ENCODE measurements at regions not wholly inside any gene's neighbourhood (a gene's known extent, or its start where the extent isn't known, plus 50 kb on each side); places are given as distances from the start of the nearest gene placed in this dataset.
"Not testable (repeated sequence)": the region's sequence is repeated elsewhere in the genome, so short reads cannot be mapped to it uniquely, and the experiment has no call there.

- H3K4me1 ChIP-seq (ENCODE audit: control insufficient read depth, insufficient read depth, low read length, poor library complexity, severe bottlenecking): peaks cover 33% of the 10 kb centered on the region
- Mint-ChIP-seq H3K27me3 (no peaks in the 10 kb centered on the region), H3K9me3 (peaks cover 0 to under 1% (median 0%) of the 10 kb centered on the region in 7 donors), H3K36me3 (peaks cover 5% of the 10 kb centered on the region), H3K27ac (peak overlapping the region; percentile 92 to 96 (median 94)), H3K4me1 (peaks cover 24 to 58% (median 35%) of the 10 kb centered on the region in 4 donors), H3K4me3 (peak overlapping the region; percentile 27 to 81 (median 64))
- H3K27me3 ChIP-seq (ENCODE audit: control insufficient read depth, insufficient read depth, low read length): no peaks in the 10 kb centered on the region
- H3K27ac ChIP-seq (ENCODE audit: insufficient read depth, low read length, poor library complexity, severe bottlenecking): peak overlapping the region; percentile 60
- DNase-seq: peak in 2 of 3 donors; percentile 18 to 71
- peak overlapping the region; percentile 19 for H3K4me3 ChIP-seq (ENCODE audit: low read depth, low read length)
- H3K9me3 ChIP-seq (ENCODE audit: control insufficient read depth in 2 of 2, low read length in 2 of 2): no peaks in the 10 kb centered on the region
- ATAC-seq (ENCODE audit: low read depth in 2 of 2): peak; percentile 57 to 58
- no peaks in the 10 kb centered on the region for H3K36me3 ChIP-seq (ENCODE audit: control insufficient read depth, insufficient read depth, low read length)
These were observed 79.2 kb upstream of the SAMD11 start for GRCh38 chr1:844472-845026.

GRCh38 chr1:845641-846040 is 78.1 kb upstream of the SAMD11 start:
- H3K27me3 ChIP-seq (ENCODE audit: control insufficient read depth, insufficient read depth, low read length); ATAC-seq (ENCODE audit: low read depth in 2 of 2); DNase-seq; H3K36me3 Mint-ChIP-seq; H3K27ac ChIP-seq (ENCODE audit: insufficient read depth, low read length, poor library complexity, severe bottlenecking); H3K9me3 Mint-ChIP-seq; H3K27me3 Mint-ChIP-seq; H3K4me3 ChIP-seq (ENCODE audit: low read depth, low read length); H3K9me3 ChIP-seq (ENCODE audit: control insufficient read depth in 2 of 2, low read length in 2 of 2); H3K36me3 ChIP-seq (ENCODE audit: control insufficient read depth, insufficient read depth, low read length): not testable (repeated sequence)
- Mint-ChIP-seq H3K4me3 (peak overlapping the region in 1 of 4 donors; percentile 26), H3K4me1 (peaks cover 15 to 49% (median 30%) of the 10 kb centered on the region in 4 donors), H3K27ac (peak overlapping the region in 2 of 3 donors; percentile 68 to 76)
- H3K4me1 ChIP-seq (ENCODE audit: control insufficient read depth, insufficient read depth, low read length, poor library complexity, severe bottlenecking): peaks cover 33% of the 10 kb centered on the region

- not testable (repeated sequence) for DNase-seq; H3K4me3 Mint-ChIP-seq; ATAC-seq (ENCODE audit: low read depth in 2 of 2); H3K27ac ChIP-seq (ENCODE audit: insufficient read depth, low read length, poor library complexity, severe bottlenecking); H3K27me3 ChIP-seq (ENCODE audit: control insufficient read depth, insufficient read depth, low read length); H3K9me3 ChIP-seq (ENCODE audit: control insufficient read depth in 2 of 2, low read length in 2 of 2); H3K36me3 ChIP-seq (ENCODE audit: control insufficient read depth, insufficient read depth, low read length); H3K27me3 Mint-ChIP-seq; H3K36me3 Mint-ChIP-seq; H3K4me3 ChIP-seq (ENCODE audit: low read depth, low read length); H3K4me1 ChIP-seq (ENCODE audit: control insufficient read depth, insufficient read depth, low read length, poor library complexity, severe bottlenecking); H3K9me3 Mint-ChIP-seq; H3K27ac Mint-ChIP-seq
- H3K4me1 Mint-ChIP-seq: peaks cover 0 to 10% (median under 1%) of the 10 kb centered on the region in 4 donors
These were observed 73.8 kb upstream of the SAMD11 start for GRCh38 chr1:849873-850272.

- H3K4me3 Mint-ChIP-seq; H3K9me3 Mint-ChIP-seq; H3K4me1 ChIP-seq (ENCODE audit: control insufficient read depth, insufficient read depth, low read length, poor library complexity, severe bottlenecking): not testable (repeated sequence)
These were observed 73.4 kb upstream of the SAMD11 start for GRCh38 chr1:850318-850717.

GRCh38 chr1:851398-851797 is 72.3 kb upstream of the SAMD11 start:
- not testable (repeated sequence) for H3K27me3 Mint-ChIP-seq

More at GRCh38 chr1:850318-850717, 73.4 kb upstream of the SAMD11 start:
- not testable (repeated sequence) for H3K4me1 Mint-ChIP-seq; DNase-seq; H3K27me3 Mint-ChIP-seq; ATAC-seq (ENCODE audit: low read depth in 2 of 2); H3K27me3 ChIP-seq (ENCODE audit: control insufficient read depth, insufficient read depth, low read length); H3K36me3 ChIP-seq (ENCODE audit: control insufficient read depth, insufficient read depth, low read length); H3K27ac ChIP-seq (ENCODE audit: insufficient read depth, low read length, poor library complexity, severe bottlenecking); H3K36me3 Mint-ChIP-seq; H3K9me3 ChIP-seq (ENCODE audit: control insufficient read depth in 2 of 2, low read length in 2 of 2); H3K4me3 ChIP-seq (ENCODE audit: low read depth, low read length); H3K27ac Mint-ChIP-seq

GRCh38 chr1:851841-852240 is 71.9 kb upstream of the SAMD11 start:
- ATAC-seq (ENCODE audit: low read depth in 2 of 2); H3K36me3 Mint-ChIP-seq; H3K9me3 ChIP-seq (ENCODE audit: control insufficient read depth in 2 of 2, low read length in 2 of 2); H3K27ac ChIP-seq (ENCODE audit: insufficient read depth, low read length, poor library complexity, severe bottlenecking); H3K27me3 Mint-ChIP-seq; H3K4me1 ChIP-seq (ENCODE audit: control insufficient read depth, insufficient read depth, low read length, poor library complexity, severe bottlenecking); H3K4me1 Mint-ChIP-seq; H3K36me3 ChIP-seq (ENCODE audit: control insufficient read depth, insufficient read depth, low read length); H3K27me3 ChIP-seq (ENCODE audit: control insufficient read depth, insufficient read depth, low read length); H3K4me3 ChIP-seq (ENCODE audit: low read depth, low read length); DNase-seq; H3K27ac Mint-ChIP-seq; H3K9me3 Mint-ChIP-seq; H3K4me3 Mint-ChIP-seq: not testable (repeated sequence)

More at GRCh38 chr1:851398-851797, 72.3 kb upstream of the SAMD11 start:
- not testable (repeated sequence) for DNase-seq; H3K36me3 ChIP-seq (ENCODE audit: control insufficient read depth, insufficient read depth, low read length); H3K4me3 ChIP-seq (ENCODE audit: low read depth, low read length); H3K27ac ChIP-seq (ENCODE audit: insufficient read depth, low read length, poor library complexity, severe bottlenecking); H3K27ac Mint-ChIP-seq; ATAC-seq (ENCODE audit: low read depth in 2 of 2); H3K4me1 Mint-ChIP-seq; H3K36me3 Mint-ChIP-seq; H3K4me3 Mint-ChIP-seq; H3K27me3 ChIP-seq (ENCODE audit: control insufficient read depth, insufficient read depth, low read length); H3K4me1 ChIP-seq (ENCODE audit: control insufficient read depth, insufficient read depth, low read length, poor library complexity, severe bottlenecking); H3K9me3 ChIP-seq (ENCODE audit: control insufficient read depth in 2 of 2, low read length in 2 of 2); H3K9me3 Mint-ChIP-seq

- ATAC-seq (ENCODE audit: low read depth in 2 of 2); H3K4me1 Mint-ChIP-seq; H3K27ac ChIP-seq (ENCODE audit: insufficient read depth, low read length, poor library complexity, severe bottlenecking); H3K36me3 ChIP-seq (ENCODE audit: control insufficient read depth, insufficient read depth, low read length); H3K9me3 ChIP-seq (ENCODE audit: control insufficient read depth in 2 of 2, low read length in 2 of 2); H3K27me3 Mint-ChIP-seq; H3K9me3 Mint-ChIP-seq; H3K4me3 Mint-ChIP-seq; H3K27me3 ChIP-seq (ENCODE audit: control insufficient read depth, insufficient read depth, low read length); DNase-seq; H3K4me3 ChIP-seq (ENCODE audit: low read depth, low read length); H3K36me3 Mint-ChIP-seq; H3K4me1 ChIP-seq (ENCODE audit: control insufficient read depth, insufficient read depth, low read length, poor library complexity, severe bottlenecking): not testable (repeated sequence)
- peak overlapping the region in 2 of 3 donors; percentile 15 to 88 for H3K27ac Mint-ChIP-seq
These were observed 68.3 kb upstream of the SAMD11 start for GRCh38 chr1:855202-855981.

GRCh38 chr1:856541-857057 is 67.1 kb upstream of the SAMD11 start:
- not testable (repeated sequence) for DNase-seq; H3K36me3 ChIP-seq (ENCODE audit: control insufficient read depth, insufficient read depth, low read length); H3K4me3 ChIP-seq (ENCODE audit: low read depth, low read length); H3K36me3 Mint-ChIP-seq; H3K27ac Mint-ChIP-seq; H3K9me3 ChIP-seq (ENCODE audit: control insufficient read depth in 2 of 2, low read length in 2 of 2); H3K27me3 Mint-ChIP-seq; H3K4me1 Mint-ChIP-seq; ATAC-seq (ENCODE audit: low read depth in 2 of 2); H3K4me1 ChIP-seq (ENCODE audit: control insufficient read depth, insufficient read depth, low read length, poor library complexity, severe bottlenecking); H3K27me3 ChIP-seq (ENCODE audit: control insufficient read depth, insufficient read depth, low read length); H3K4me3 Mint-ChIP-seq; H3K27ac ChIP-seq (ENCODE audit: insufficient read depth, low read length, poor library complexity, severe bottlenecking); H3K9me3 Mint-ChIP-seq

All from CD4-positive, CD25-positive, alpha-beta regulatory T cell (primary cell).